Activated CD8-positive, alpha-beta memory T cell treated with anti-CD3 and anti-CD28 coated beads for 4 hours (primary cell): ENCODE measurements at regions not wholly inside any gene's neighbourhood (a gene's known extent, or its start where the extent isn't known, plus 50 kb on each side); places are given as distances from the start of the nearest gene placed in this dataset.

Source experiments
- DNase-seq, 2 donors: peaks; one replicate each; pipeline ENCODE4 v3.0.0-alpha.2; 2020; ENCODE audit warnings: low read depth in 2 of 2

GRCh38 chr22:49508561-49508960, 319.1 kb downstream of the BRD1 start:
- DNase-seq, result no peak

DNA sequence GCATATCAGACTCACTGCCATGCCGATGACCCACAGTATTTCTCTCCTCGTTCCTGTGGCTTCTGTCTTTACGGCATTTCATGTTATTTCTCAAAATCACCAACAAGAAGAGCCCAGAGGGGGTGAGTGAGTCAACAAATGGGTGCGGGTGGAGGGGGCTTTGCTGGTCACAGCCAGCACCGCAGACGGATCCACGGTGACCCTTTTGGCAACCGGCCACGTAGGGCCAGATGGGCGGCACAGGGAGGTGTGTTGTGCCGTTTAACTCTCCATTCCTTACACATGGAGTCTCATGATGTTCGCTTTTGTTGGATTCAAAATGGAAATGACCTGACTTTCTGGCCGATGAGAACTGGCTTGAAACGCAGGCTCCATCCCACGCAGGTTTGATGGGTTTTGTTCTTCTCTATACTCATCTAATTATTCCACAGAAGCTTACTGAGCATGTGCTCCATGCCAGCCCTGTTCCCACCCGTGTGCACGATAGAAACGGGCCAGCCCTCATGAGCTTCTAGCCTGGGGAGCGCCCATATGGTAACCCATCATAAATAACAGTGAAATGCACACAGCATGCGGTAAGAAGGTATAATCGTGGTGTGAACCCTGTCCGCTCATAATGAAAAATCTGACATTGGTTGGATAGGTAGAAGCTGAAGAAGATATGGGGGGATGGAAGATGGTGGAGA, 319.9 kb downstream of the BRD1 start:
- DNase-seq, result no peak

GRCh38 chr22:49506010-49506400, 321.7 kb downstream of the BRD1 start:
- no peak for DNase-seq

- DNase-seq, result no peak
These were observed 322.2 kb downstream of the BRD1 start for GRCh38 chr22:49505337-49506009.

GRCh38 chr22:49503896-49504521, 323.7 kb downstream of the BRD1 start:
- no peak for DNase-seq

GRCh38 chr22:49503321-49503720, 324.4 kb downstream of the BRD1 start:
- DNase-seq, result no peak

- peak in 1 of 2 donors; percentile 4 for DNase-seq
These were observed 325.4 kb downstream of the BRD1 start for GRCh38 chr22:49502126-49502826.

DNA sequence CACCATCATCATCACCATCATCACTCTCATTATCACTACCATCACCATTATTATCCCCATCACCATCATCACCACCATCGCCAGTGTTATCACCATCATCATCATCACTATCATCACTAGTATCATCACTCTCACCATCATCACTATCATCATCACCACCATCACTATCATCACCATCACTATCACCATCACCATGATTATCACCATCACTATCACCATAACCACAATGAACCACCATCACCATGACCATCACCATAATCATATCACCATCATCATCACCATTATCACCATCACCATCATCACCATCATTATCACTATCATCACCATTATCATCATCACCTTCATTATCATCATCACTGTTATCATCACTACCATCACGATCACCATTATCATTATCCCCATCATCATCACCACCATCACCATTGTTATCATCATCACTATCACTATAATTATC, 326.7 kb downstream of the BRD1 start:
- no peak for DNase-seq

DNA sequence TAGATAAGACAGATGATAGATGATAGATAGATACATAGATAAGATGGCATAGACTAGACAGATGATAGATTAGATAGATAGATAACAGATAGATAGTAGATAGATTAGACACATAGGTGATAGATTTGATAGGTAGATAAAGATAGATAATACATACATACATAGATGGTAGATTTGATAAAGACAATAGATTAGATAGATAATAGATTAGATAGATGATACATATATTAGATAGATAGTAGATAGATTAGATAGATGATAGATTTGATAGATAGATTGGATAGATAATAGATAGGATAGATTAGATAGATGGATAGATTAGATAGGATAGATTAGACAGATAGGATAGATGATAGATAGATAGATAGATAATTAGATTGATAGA, 327.6 kb downstream of the BRD1 start:
- DNase-seq, result no peak

- DNase-seq, result no peak
These were observed 328.1 kb downstream of the BRD1 start for GRCh38 chr22:49499433-49500075.

DNA sequence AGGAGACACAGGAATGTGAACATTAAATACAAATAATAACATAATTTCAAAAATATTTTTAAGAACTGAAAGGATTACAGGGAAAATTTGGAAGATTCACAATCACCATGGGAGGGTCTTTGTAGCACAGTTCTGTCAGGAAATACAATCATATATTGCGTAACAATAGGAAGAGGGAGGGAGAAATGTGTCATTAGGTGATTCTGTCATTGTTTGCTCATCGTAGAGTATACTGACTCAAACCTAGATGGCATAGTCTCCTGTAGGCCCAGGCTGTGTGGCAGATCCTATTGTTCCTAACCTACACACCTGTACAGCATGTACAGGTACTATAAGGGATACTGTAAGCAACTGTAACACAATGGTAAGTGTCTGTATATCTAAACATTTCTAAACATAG, 330.4 kb downstream of the BRD1 start:
- DNase-seq, result no peak

- DNase-seq, result no peak
These were observed 333.1 kb downstream of the BRD1 start for GRCh38 chr22:49494555-49494954.

- DNase-seq, result no peak
These were observed 334.9 kb downstream of the BRD1 start for GRCh38 chr22:49492741-49493251.

- DNase-seq, result no peak
These were observed 335.4 kb downstream of the BRD1 start for GRCh38 chr22:49492308-49492707.

DNA sequence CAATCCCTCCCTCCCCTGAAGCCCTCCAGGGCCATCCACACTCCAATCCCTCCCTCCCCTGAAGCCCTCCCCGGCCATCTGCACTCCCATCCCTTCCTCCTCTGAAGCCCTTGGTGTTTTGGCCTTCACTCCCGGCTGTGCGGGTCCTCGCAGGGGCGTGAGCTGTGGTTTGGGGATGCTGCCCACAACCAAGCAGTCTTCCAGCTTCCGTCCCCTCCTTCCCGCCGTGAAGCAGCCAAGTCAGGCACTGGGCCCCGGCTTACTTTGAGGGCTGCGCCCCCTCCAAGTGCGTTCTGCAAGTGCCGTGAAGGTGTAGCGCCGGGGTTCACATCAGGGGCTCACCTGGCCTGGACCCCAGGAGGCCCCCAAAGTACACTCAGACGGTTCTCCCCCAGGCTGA, 335.9 kb downstream of the BRD1 start:
- DNase-seq, result no peak

GRCh38 chr22:49491221-49491635, 336.4 kb downstream of the BRD1 start:
- no peak for DNase-seq

GRCh38 chr22:49490692-49491091, 337.0 kb downstream of the BRD1 start:
- DNase-seq, result no peak

DNA sequence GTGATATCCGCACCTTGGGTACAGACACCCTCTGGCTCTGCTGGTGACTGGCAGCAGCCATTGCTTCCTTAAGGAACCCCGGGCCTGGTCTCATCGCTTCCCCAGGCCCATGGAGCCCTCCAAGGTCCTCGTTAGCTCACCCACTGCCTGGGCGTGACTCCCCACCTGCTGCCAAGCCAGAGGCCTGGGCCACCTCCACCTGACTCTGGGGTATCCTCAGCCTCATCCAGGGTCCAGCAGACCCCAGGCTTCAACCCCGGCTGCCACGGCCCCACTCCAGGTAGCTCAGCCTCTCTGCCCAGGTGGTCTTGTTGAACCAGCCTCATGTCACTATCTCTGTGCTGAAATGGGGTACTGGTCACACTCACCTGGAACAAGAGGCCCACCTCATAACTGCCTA, 337.9 kb downstream of the BRD1 start:
- no peak for DNase-seq

DNA sequence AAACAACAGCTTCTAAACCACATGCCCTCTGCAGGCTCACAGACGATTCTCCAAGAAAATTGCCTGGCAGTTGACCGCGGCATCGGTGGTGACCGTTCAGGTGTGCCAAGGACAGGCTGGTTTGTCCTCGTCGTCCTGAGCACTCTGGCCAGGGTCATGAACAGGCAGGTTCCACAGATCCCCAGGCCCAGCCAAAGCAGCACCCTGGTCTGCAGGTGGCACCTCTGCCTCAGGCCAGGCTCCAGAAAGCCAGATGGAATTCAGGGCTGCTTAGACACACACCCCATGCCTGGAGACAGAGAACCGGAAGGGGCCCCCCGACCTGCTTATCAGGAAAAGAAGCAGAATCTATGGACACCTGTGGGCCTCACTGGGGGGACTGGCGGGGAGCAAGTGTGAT, 338.7 kb downstream of the BRD1 start:
- DNase-seq, result no peak

DNA sequence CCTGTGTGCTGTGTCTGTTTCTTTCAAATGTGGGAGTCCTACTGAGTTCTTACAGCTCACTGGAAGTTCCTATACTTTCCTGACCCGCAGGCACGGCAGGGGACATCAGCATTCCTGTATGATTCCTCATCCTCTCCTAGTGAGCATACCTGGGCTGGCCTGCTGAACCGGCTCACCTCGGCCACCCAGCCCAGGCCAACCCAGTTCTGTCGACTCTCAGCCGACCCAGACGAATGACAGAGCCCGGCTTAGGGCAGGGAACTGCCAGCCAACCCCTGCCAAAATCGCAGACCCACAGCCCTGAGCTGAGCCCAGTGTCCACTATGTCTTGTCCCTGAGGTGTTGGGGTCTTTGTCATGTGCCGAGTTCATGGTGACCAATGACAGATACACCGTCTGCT, 339.7 kb downstream of the BRD1 start:
- no peak for DNase-seq

- no peak for DNase-seq
These were observed 341.4 kb downstream of the BRD1 start for GRCh38 chr22:49486225-49486624.

DNA sequence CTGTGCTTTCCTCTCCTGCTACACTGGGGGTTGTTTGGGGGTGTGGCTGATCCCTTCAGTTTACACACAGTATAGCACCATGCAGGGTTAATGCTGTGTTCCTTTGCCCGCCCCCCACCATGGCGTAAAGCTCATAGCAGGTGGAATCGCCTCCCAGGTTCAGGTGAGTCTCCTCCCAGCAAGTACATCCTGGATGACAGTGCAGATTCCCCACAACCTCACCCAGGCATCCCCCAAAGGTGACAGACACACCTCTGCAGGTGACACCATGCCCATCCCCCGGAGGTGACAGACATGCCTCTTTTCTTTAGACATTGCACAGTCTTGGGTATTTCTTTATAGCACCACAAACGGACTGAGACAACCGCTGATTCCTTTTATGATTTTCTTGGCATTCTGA, 343.7 kb downstream of the BRD1 start:
- DNase-seq, result no peak
